GM23338 (cell line): ENCODE measurements at regions not wholly inside any gene's neighbourhood (a gene's known extent, or its start where the extent isn't known, plus 50 kb on each side); places are given as distances from the start of the nearest gene placed in this dataset.

ENCODE experiments used
- ATAC-seq: fragments of 200-7000 bp; cut with Tn5 transposase; 3 replicates; pipeline ENCODE4 v1.9.1; 2020
- DNase-seq: peaks from one replicate; pipeline ENCODE4 v3.0.0-alpha.2; 2015; ENCODE audit warnings: low spot score
- H2AFZ ChIP-seq: fragments of 200-600 bp; sonication (generic); 2 replicates; pipeline ENCODE4 v1.8.0; 2016; ENCODE audit warnings: antibody characterized with exemption, mild to moderate bottlenecking, moderate library complexity
- H3F3A ChIP-seq: fragments of 200-600 bp; sonication (generic); replicated peaks from 2 replicates; pipeline ENCODE4 v1.8.0; 2017; ENCODE audit warnings: antibody characterized with exemption, mixed run types, low read depth
- H3K27ac ChIP-seq: fragments of 200-600 bp; sonication (generic); 2 replicates; pipeline ENCODE4 v1.6.1; 2016; ENCODE audit warnings: low read depth
- H3K27me3 ChIP-seq: fragments of 200-600 bp; sonication (generic); 2 replicates; pipeline ENCODE4 v1.8.0; 2016; ENCODE audit warnings: mild to moderate bottlenecking, mixed run types, moderate library complexity; ENCODE audit not compliant: insufficient read depth
- H3K36me3 ChIP-seq: fragments of 200-600 bp; sonication (generic); 2 replicates; pipeline ENCODE4 v1.8.0; 2016; ENCODE audit warnings: mild to moderate bottlenecking; ENCODE audit not compliant: insufficient read depth
- H3K4me1 ChIP-seq: fragments of 200-600 bp; sonication (generic); 2 replicates; pipeline ENCODE4 v1.8.0; 2016; ENCODE audit warnings: mild to moderate bottlenecking, moderate library complexity; ENCODE audit not compliant: insufficient read depth
- H3K4me2 ChIP-seq: fragments of 200-600 bp; sonication (generic); 2 replicates; pipeline ENCODE4 v1.7.1; 2017; ENCODE audit warnings: mixed run types
- H3K4me3 ChIP-seq: fragments of 200-600 bp; sonication (generic); 2 replicates; pipeline ENCODE4 v1.6.1; 2016; ENCODE audit warnings: mixed run types
- H3K79me2 ChIP-seq: fragments of 200-600 bp; sonication (generic); replicated peaks from 2 replicates; pipeline ENCODE4 v1.8.0; 2017; ENCODE audit warnings: mild to moderate bottlenecking; ENCODE audit not compliant: insufficient read depth
- H3K9me2 ChIP-seq: fragments of 200-600 bp; sonication (generic); 2 replicates; pipeline ENCODE4 v1.8.0; 2017; ENCODE audit not compliant: insufficient read depth
- H4K20me1 ChIP-seq: fragments of 200-600 bp; sonication (generic); replicated peaks from 2 replicates; pipeline ENCODE4 v1.8.0; 2017; ENCODE audit warnings: mild to moderate bottlenecking; ENCODE audit not compliant: insufficient read depth
- H3K27ac Mint-ChIP-seq: 2 replicates; pipeline ENCODE4 v1.8.0; 2020; ENCODE audit warnings: inconsistent platforms, mild to moderate bottlenecking, moderate library complexity, mixed read lengths
- H3K27me3 Mint-ChIP-seq: 3 replicates; pipeline ENCODE4 v1.8.0; 2022; ENCODE audit warnings: low read depth, mild to moderate bottlenecking, moderate library complexity, mixed read lengths, inconsistent platforms; ENCODE audit not compliant: insufficient read depth, poor library complexity
- H3K36me3 Mint-ChIP-seq: 3 replicates; pipeline ENCODE4 v1.8.0; 2021; ENCODE audit warnings: low read depth, mild to moderate bottlenecking, inconsistent platforms, moderate library complexity, mixed read lengths
- H3K4me1 Mint-ChIP-seq: 3 replicates; pipeline ENCODE4 v1.8.0; 2020; ENCODE audit warnings: mild to moderate bottlenecking, inconsistent platforms, mixed read lengths
- H3K4me3 Mint-ChIP-seq: 3 replicates; pipeline ENCODE4 v1.8.0; 2021; ENCODE audit warnings: moderate library complexity, mild to moderate bottlenecking, inconsistent platforms, mixed read lengths
- H3K9me3 Mint-ChIP-seq: 3 replicates; pipeline ENCODE4 v1.8.0; 2020; ENCODE audit warnings: moderate library complexity, mild to moderate bottlenecking, inconsistent platforms, mixed read lengths
- CREB1 ChIP-seq: fragments of 250-450 bp; sonication (Bioruptor Pico); IDR thresholded peaks from 2 replicates; pipeline ENCODE4 v1.5.0; 2020; ENCODE audit warnings: low read depth, mild to moderate bottlenecking, moderate library complexity
- EZH2 ChIP-seq: fragments of 200-600 bp; sonication (generic); IDR thresholded peaks from one replicate; pipeline ENCODE4 v1.8.0; 2017; ENCODE audit warnings: antibody characterized with exemption, mild to moderate bottlenecking, low read depth; ENCODE audit not compliant: unreplicated experiment
- EZH2phosphoT487 ChIP-seq: fragments of 200-600 bp; sonication (generic); IDR thresholded peaks from one replicate; pipeline ENCODE4 v1.8.1; 2018; ENCODE audit warnings: antibody characterized with exemption; ENCODE audit not compliant: unreplicated experiment
- JUNB ChIP-seq: IDR thresholded peaks from one replicate; pipeline ENCODE4 v1.6.1; 2016; ENCODE audit warnings: antibody characterized with exemption; ENCODE audit not compliant: unreplicated experiment
- POLR2AphosphoS5 ChIP-seq: IDR thresholded peaks from 2 replicates; pipeline ENCODE4 v1.6.1; 2016; ENCODE audit warnings: antibody characterized with exemption, low read depth
- STAT1 ChIP-seq: IDR thresholded peaks from one replicate; pipeline ENCODE4 v1.6.1; 2016; ENCODE audit warnings: antibody characterized with exemption; ENCODE audit not compliant: unreplicated experiment
- ZNF114 ChIP-seq: fragments of 250-450 bp; sonication (Bioruptor Pico); IDR thresholded peaks from 2 replicates; pipeline ENCODE4 v1.5.0; 2020; ENCODE audit warnings: mild to moderate bottlenecking, moderate library complexity
- ZNF331 ChIP-seq: fragments of 250-450 bp; sonication (Bioruptor Pico); IDR thresholded peaks from 2 replicates; pipeline ENCODE4 v1.5.0; 2020; ENCODE audit warnings: low read depth, mild to moderate bottlenecking, moderate library complexity
- TF ChIP-seq, protein P1 (sequence below), 2 experiments: fragments of 200-600 bp in 1 of 2; sonication (generic) in 1 of 2; conservative IDR thresholded peaks; 2 replicates each; pipeline versions ENCODE4 v1.5.1 to v1.6.1; 2016 to 2017; ENCODE audit warnings: antibody characterized with exemption in 2 of 2, low read depth in 2 of 2, mild to moderate bottlenecking in 2 of 2, moderate library complexity in 1 of 2
- TF ChIP-seq, protein P2 (sequence below): IDR thresholded peaks from 2 replicates; pipeline ENCODE4 v1.6.1; 2016; ENCODE audit warnings: antibody characterized with exemption
- TF ChIP-seq, protein P3 (sequence below): IDR thresholded peaks from one replicate; pipeline ENCODE4 v1.6.1; 2018; ENCODE audit warnings: antibody characterized with exemption; ENCODE audit not compliant: unreplicated experiment

DNA sequence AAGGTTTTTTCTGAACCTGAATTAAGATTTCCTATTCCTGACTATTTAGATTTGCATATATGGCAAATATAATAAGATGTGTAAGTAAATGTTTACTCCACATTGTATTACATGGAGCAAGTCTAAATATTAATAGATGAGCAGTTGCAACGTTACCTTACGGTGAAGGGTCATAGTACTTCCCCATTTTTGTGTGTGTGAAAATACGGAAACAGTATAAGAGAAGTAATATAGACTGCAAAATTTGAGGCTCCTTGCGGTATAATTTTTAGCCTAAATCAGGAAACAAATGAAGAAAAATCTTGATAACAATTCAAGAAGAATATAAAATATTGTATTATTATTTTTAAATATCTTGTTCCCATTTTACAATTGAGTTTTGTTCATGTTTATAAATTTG is 434.2 kb downstream of the GRB14 start:
- Mint-ChIP-seq H3K9me3 (no peaks in the 10 kb centered on the region), H3K27me3 (no peaks in the 10 kb centered on the region), H3K27ac (no peak overlapping the region), H3K4me3 (no peak overlapping the region), H3K4me1 (peaks cover 5% of the 10 kb centered on the region; the same call in 2 of the 3 replicates), H3K36me3 (no peaks in the 10 kb centered on the region)
- H3K27me3 ChIP-seq = no peaks in the 10 kb centered on the region
- no peaks in the 10 kb centered on the region for H3F3A ChIP-seq
- no peak overlapping the region for H2AFZ ChIP-seq
- ATAC-seq (no peak), DNase-seq (no peak)
- H3K4me1 ChIP-seq = no peaks in the 10 kb centered on the region; the same call in 1 of the 2 replicates
- H3K36me3 ChIP-seq = no peaks in the 10 kb centered on the region
- no peaks in the 10 kb centered on the region for H3K79me2 ChIP-seq
- no peak overlapping the region for H3K27ac ChIP-seq
- no peak overlapping the region for H3K4me3 ChIP-seq
- no peak for TF ChIP-seq ZNF114 (CRISPR knock-in tag)
- TF ChIP-seq, protein P1, sequence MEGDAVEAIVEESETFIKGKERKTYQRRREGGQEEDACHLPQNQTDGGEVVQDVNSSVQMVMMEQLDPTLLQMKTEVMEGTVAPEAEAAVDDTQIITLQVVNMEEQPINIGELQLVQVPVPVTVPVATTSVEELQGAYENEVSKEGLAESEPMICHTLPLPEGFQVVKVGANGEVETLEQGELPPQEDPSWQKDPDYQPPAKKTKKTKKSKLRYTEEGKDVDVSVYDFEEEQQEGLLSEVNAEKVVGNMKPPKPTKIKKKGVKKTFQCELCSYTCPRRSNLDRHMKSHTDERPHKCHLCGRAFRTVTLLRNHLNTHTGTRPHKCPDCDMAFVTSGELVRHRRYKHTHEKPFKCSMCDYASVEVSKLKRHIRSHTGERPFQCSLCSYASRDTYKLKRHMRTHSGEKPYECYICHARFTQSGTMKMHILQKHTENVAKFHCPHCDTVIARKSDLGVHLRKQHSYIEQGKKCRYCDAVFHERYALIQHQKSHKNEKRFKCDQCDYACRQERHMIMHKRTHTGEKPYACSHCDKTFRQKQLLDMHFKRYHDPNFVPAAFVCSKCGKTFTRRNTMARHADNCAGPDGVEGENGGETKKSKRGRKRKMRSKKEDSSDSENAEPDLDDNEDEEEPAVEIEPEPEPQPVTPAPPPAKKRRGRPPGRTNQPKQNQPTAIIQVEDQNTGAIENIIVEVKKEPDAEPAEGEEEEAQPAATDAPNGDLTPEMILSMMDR (conservative IDR thresholded peaks at IDR 0.05; ENCODE audit: low read depth in 2 of 2) = no peak
- no peak for TF ChIP-seq EZH2
- no peak for TF ChIP-seq POLR2AphosphoS5
- TF ChIP-seq, protein P2, sequence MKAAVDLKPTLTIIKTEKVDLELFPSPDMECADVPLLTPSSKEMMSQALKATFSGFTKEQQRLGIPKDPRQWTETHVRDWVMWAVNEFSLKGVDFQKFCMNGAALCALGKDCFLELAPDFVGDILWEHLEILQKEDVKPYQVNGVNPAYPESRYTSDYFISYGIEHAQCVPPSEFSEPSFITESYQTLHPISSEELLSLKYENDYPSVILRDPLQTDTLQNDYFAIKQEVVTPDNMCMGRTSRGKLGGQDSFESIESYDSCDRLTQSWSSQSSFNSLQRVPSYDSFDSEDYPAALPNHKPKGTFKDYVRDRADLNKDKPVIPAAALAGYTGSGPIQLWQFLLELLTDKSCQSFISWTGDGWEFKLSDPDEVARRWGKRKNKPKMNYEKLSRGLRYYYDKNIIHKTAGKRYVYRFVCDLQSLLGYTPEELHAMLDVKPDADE = no peak
- TF ChIP-seq, protein P3, sequence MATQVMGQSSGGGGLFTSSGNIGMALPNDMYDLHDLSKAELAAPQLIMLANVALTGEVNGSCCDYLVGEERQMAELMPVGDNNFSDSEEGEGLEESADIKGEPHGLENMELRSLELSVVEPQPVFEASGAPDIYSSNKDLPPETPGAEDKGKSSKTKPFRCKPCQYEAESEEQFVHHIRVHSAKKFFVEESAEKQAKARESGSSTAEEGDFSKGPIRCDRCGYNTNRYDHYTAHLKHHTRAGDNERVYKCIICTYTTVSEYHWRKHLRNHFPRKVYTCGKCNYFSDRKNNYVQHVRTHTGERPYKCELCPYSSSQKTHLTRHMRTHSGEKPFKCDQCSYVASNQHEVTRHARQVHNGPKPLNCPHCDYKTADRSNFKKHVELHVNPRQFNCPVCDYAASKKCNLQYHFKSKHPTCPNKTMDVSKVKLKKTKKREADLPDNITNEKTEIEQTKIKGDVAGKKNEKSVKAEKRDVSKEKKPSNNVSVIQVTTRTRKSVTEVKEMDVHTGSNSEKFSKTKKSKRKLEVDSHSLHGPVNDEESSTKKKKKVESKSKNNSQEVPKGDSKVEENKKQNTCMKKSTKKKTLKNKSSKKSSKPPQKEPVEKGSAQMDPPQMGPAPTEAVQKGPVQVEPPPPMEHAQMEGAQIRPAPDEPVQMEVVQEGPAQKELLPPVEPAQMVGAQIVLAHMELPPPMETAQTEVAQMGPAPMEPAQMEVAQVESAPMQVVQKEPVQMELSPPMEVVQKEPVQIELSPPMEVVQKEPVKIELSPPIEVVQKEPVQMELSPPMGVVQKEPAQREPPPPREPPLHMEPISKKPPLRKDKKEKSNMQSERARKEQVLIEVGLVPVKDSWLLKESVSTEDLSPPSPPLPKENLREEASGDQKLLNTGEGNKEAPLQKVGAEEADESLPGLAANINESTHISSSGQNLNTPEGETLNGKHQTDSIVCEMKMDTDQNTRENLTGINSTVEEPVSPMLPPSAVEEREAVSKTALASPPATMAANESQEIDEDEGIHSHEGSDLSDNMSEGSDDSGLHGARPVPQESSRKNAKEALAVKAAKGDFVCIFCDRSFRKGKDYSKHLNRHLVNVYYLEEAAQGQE = no peak
- no peak for TF ChIP-seq CREB1 (CRISPR knock-in tag)
- no peak for TF ChIP-seq EZH2phosphoT487
- no peak for TF ChIP-seq JUNB
- no peaks in the 10 kb centered on the region for H3K9me2 ChIP-seq
- no peak overlapping the region for H3K4me2 ChIP-seq
- H4K20me1 ChIP-seq = no peaks in the 10 kb centered on the region

DNA sequence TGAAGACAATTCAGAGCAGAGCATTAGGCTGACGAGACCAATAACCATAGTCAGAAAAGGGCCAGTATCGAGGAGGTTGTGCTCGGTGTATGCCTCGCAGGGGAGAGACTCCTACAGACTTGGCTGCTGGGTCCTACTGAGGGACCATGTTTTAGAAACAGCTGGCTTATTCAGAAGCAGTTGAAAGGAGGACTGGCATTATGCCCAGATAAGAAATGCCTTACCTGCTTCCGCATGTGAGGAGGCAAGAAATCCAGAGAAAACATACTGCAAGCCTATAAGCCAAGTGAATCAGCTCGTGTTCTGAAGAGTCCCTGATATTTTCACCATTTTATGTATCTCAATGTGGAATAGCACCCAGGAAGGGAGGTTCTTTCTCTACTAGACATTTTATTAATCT is 434.7 kb downstream of the GRB14 start:
- no peaks in the 10 kb centered on the region for H3K9me2 ChIP-seq
- Mint-ChIP-seq H3K36me3 (no peaks in the 10 kb centered on the region), H3K27ac (no peak overlapping the region), H3K9me3 (no peaks in the 10 kb centered on the region), H3K4me1 (peaks cover 8% of the 10 kb centered on the region; the same call in 2 of the 3 replicates), H3K4me3 (no peak overlapping the region), H3K27me3 (no peaks in the 10 kb centered on the region)
- no peaks in the 10 kb centered on the region for H3K27me3 ChIP-seq
- no peak overlapping the region for H3K4me2 ChIP-seq
- DNase-seq (no peak), ATAC-seq (no peak)
- H3K36me3 ChIP-seq = no peaks in the 10 kb centered on the region
- H3K4me1 ChIP-seq = no peaks in the 10 kb centered on the region; the same call in 1 of the 2 replicates
- H3K4me3 ChIP-seq = no peak overlapping the region
- H3K27ac ChIP-seq = no peak overlapping the region
- no peaks in the 10 kb centered on the region for H3F3A ChIP-seq
- H4K20me1 ChIP-seq = no peaks in the 10 kb centered on the region
- no peaks in the 10 kb centered on the region for H3K79me2 ChIP-seq
- peak overlapping the region; percentile 48; the same call in 1 of the 2 replicates for H2AFZ ChIP-seq
- TF ChIP-seq, protein P1 (conservative IDR thresholded peaks at IDR 0.05; ENCODE audit: low read depth in 2 of 2) = no peak
- TF ChIP-seq ZNF114 (CRISPR knock-in tag) (no peak), EZH2 (no peak), CREB1 (CRISPR knock-in tag) (no peak), EZH2phosphoT487 (no peak), STAT1 (no peak), POLR2AphosphoS5 (no peak), ZNF331 (CRISPR knock-in tag) (no peak)
- TF ChIP-seq, protein P2 = no peak
